ENCODE measurements at regions not wholly inside any gene's neighbourhood (a gene's known extent, or its start where the extent isn't known, plus 50 kb on each side); places are given as distances from the start of the nearest gene placed in this dataset.

DNA sequence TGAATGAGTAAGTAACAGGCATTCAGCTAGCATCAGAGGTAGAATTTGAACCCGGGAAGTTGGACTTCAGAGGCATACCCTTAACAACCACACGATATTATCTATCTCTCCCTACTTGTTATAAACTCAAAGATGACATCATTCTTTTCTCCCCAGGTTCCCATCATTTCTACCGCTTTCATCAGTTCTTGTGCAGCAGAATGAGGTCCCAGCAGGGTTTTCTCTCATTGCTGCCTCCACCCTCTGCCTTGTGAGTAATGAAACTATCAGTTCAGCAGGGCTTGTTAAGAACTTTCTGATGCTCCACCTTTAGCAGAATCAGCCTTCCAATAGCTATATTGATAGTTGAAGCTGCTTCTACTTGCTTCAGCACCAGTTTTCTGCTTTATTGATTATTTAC, 487.5 kb upstream of the KCNMB2 start:
- TF ChIP-seq, protein P1, sequence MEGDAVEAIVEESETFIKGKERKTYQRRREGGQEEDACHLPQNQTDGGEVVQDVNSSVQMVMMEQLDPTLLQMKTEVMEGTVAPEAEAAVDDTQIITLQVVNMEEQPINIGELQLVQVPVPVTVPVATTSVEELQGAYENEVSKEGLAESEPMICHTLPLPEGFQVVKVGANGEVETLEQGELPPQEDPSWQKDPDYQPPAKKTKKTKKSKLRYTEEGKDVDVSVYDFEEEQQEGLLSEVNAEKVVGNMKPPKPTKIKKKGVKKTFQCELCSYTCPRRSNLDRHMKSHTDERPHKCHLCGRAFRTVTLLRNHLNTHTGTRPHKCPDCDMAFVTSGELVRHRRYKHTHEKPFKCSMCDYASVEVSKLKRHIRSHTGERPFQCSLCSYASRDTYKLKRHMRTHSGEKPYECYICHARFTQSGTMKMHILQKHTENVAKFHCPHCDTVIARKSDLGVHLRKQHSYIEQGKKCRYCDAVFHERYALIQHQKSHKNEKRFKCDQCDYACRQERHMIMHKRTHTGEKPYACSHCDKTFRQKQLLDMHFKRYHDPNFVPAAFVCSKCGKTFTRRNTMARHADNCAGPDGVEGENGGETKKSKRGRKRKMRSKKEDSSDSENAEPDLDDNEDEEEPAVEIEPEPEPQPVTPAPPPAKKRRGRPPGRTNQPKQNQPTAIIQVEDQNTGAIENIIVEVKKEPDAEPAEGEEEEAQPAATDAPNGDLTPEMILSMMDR (IDR thresholded peaks at IDR 0.05), result no peak
- TF ChIP-seq EP300 (IDR thresholded peaks at IDR 0.05), result no peak
